ENCODE measurements at regions not wholly inside any gene's neighbourhood (a gene's known extent, or its start where the extent isn't known, plus 50 kb on each side); places are given as distances from the start of the nearest gene placed in this dataset.

DNA sequence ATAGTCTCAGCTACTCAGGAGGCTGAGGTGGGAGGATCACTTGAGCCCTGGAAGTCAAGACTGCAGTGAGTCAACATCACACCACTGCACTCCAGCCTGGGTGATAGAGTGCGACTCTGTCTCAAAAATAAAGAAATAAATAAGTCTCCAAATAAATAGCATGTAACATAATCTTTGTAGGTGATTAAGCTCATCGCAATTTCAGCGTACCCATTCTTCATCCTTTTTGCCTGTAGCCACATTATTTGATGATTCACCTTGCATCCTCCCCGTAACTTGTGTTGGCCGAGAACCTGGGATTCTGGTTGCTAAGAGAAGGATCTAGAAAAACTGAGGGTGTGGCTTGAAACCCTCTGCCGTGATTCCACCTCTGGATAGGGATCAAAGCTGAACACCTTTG lies 115.1 kb downstream of the GALC start:
- no peaks in the 10 kb centered on the region for H3K9me2 ChIP-seq (ENCODE audit: insufficient read depth, low read length)
- no peak overlapping the region for H3K9ac ChIP-seq (ENCODE audit: low read length)
- H4K20me1 ChIP-seq (ENCODE audit: insufficient read depth): no peaks in the 10 kb centered on the region
- H3K79me2 ChIP-seq (replicated peaks; ENCODE audit: insufficient read depth, low read length): no peaks in the 10 kb centered on the region
- no peaks in the 10 kb centered on the region for H3K9me3 ChIP-seq (ENCODE audit: low read length)
- H2AFZ ChIP-seq (ENCODE audit: low read depth, low read length): no peak overlapping the region
- no peaks in the 10 kb centered on the region for H3F3A ChIP-seq (ENCODE audit: insufficient read depth, low read length, poor library complexity, severe bottlenecking)
- no peak overlapping the region for H3K4me3 ChIP-seq (ENCODE audit: low read length)
- TF ChIP-seq, protein P1, sequence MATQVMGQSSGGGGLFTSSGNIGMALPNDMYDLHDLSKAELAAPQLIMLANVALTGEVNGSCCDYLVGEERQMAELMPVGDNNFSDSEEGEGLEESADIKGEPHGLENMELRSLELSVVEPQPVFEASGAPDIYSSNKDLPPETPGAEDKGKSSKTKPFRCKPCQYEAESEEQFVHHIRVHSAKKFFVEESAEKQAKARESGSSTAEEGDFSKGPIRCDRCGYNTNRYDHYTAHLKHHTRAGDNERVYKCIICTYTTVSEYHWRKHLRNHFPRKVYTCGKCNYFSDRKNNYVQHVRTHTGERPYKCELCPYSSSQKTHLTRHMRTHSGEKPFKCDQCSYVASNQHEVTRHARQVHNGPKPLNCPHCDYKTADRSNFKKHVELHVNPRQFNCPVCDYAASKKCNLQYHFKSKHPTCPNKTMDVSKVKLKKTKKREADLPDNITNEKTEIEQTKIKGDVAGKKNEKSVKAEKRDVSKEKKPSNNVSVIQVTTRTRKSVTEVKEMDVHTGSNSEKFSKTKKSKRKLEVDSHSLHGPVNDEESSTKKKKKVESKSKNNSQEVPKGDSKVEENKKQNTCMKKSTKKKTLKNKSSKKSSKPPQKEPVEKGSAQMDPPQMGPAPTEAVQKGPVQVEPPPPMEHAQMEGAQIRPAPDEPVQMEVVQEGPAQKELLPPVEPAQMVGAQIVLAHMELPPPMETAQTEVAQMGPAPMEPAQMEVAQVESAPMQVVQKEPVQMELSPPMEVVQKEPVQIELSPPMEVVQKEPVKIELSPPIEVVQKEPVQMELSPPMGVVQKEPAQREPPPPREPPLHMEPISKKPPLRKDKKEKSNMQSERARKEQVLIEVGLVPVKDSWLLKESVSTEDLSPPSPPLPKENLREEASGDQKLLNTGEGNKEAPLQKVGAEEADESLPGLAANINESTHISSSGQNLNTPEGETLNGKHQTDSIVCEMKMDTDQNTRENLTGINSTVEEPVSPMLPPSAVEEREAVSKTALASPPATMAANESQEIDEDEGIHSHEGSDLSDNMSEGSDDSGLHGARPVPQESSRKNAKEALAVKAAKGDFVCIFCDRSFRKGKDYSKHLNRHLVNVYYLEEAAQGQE (IDR thresholded peaks at IDR 0.05; ENCODE audit: borderline replicate concordance): no peak
- TF ChIP-seq EP300 (conservative IDR thresholded peaks at IDR 0.05; ENCODE audit: poor library complexity, severe bottlenecking) (no peak), MXI1 (conservative IDR thresholded peaks at IDR 0.05; ENCODE audit: poor library complexity, severe bottlenecking) (no peak), TAF1 (IDR thresholded peaks at IDR 0.05; ENCODE audit: low read depth) (no peak), POLR2AphosphoS5 (IDR thresholded peaks at IDR 0.05) (no peak), SMC3 (conservative IDR thresholded peaks at IDR 0.05; ENCODE audit: poor library complexity) (no peak), RAD21 (conservative IDR thresholded peaks at IDR 0.05) (no peak), EZH2 (IDR thresholded peaks at IDR 0.05; ENCODE audit: borderline replicate concordance, insufficient read depth, low read length, poor library complexity, severe bottlenecking) (no peak)
- TF ChIP-seq, protein P2, sequence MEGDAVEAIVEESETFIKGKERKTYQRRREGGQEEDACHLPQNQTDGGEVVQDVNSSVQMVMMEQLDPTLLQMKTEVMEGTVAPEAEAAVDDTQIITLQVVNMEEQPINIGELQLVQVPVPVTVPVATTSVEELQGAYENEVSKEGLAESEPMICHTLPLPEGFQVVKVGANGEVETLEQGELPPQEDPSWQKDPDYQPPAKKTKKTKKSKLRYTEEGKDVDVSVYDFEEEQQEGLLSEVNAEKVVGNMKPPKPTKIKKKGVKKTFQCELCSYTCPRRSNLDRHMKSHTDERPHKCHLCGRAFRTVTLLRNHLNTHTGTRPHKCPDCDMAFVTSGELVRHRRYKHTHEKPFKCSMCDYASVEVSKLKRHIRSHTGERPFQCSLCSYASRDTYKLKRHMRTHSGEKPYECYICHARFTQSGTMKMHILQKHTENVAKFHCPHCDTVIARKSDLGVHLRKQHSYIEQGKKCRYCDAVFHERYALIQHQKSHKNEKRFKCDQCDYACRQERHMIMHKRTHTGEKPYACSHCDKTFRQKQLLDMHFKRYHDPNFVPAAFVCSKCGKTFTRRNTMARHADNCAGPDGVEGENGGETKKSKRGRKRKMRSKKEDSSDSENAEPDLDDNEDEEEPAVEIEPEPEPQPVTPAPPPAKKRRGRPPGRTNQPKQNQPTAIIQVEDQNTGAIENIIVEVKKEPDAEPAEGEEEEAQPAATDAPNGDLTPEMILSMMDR (IDR thresholded peaks at IDR 0.05; ENCODE audit: poor library complexity, severe bottlenecking): no peak
- H3K27ac ChIP-seq (ENCODE audit: low read length): no peak overlapping the region
- no peaks in the 10 kb centered on the region for H3K36me3 ChIP-seq (ENCODE audit: insufficient read depth, low read length)
- no peak overlapping the region for H3K4me2 ChIP-seq (ENCODE audit: low read length)
- H3K27me3 ChIP-seq (ENCODE audit: insufficient read depth, low read depth, low read length): no peaks in the 10 kb centered on the region

DNA sequence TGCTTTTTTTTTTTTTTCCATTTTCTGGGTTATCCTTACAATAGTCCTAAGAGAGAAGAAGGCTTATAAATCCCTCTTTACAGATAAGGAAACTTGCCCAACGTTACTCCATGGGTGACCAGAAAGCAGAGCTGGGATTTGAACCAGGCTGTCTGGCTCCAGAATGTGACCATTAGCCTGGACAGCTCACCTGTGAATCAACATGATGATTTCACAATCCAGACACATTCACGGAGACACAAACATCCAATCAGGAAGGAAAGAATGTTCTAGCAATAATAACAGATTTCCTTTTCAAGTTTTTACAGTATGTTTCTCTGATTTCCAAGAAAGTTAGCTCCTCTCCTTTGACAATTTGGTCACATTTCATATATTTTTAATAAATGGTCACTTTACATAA lies 118.3 kb downstream of the GALC start:
- TF ChIP-seq EP300 (conservative IDR thresholded peaks at IDR 0.05; ENCODE audit: poor library complexity, severe bottlenecking) (no peak), EZH2 (IDR thresholded peaks at IDR 0.05; ENCODE audit: borderline replicate concordance, insufficient read depth, low read length, poor library complexity, severe bottlenecking) (no peak), SMC3 (conservative IDR thresholded peaks at IDR 0.05; ENCODE audit: poor library complexity) (no peak), TAF1 (IDR thresholded peaks at IDR 0.05; ENCODE audit: low read depth) (no peak), MXI1 (conservative IDR thresholded peaks at IDR 0.05; ENCODE audit: poor library complexity, severe bottlenecking) (no peak), POLR2AphosphoS5 (IDR thresholded peaks at IDR 0.05) (no peak), RAD21 (conservative IDR thresholded peaks at IDR 0.05) (no peak)
- TF ChIP-seq, protein P2 (IDR thresholded peaks at IDR 0.05; ENCODE audit: poor library complexity, severe bottlenecking): no peak
- TF ChIP-seq, protein P1 (IDR thresholded peaks at IDR 0.05; ENCODE audit: borderline replicate concordance): no peak
- no peak overlapping the region for H3K9ac ChIP-seq (ENCODE audit: low read length)
- H3K27me3 ChIP-seq (ENCODE audit: insufficient read depth, low read depth, low read length): no peaks in the 10 kb centered on the region
- no peak overlapping the region for H2AFZ ChIP-seq (ENCODE audit: low read depth, low read length)
- H3K79me2 ChIP-seq (replicated peaks; ENCODE audit: insufficient read depth, low read length): no peaks in the 10 kb centered on the region
- H3K27ac ChIP-seq (ENCODE audit: low read length): no peak overlapping the region
- no peak overlapping the region for H3K4me3 ChIP-seq (ENCODE audit: low read length)
- no peaks in the 10 kb centered on the region for H3K36me3 ChIP-seq (ENCODE audit: insufficient read depth, low read length)
- no peaks in the 10 kb centered on the region for H3K9me2 ChIP-seq (ENCODE audit: insufficient read depth, low read length)
- no peaks in the 10 kb centered on the region for H4K20me1 ChIP-seq (ENCODE audit: insufficient read depth)
- no peak overlapping the region for H3K4me2 ChIP-seq (ENCODE audit: low read length)
- H3K9me3 ChIP-seq (ENCODE audit: low read length): no peaks in the 10 kb centered on the region
- no peaks in the 10 kb centered on the region for H3F3A ChIP-seq (ENCODE audit: insufficient read depth, low read length, poor library complexity, severe bottlenecking)
